NOMO-1 treated with DMSO at 0.1 percent for 48 hours (cell line): ENCODE measurements at regions not wholly inside any gene's neighbourhood (a gene's known extent, or its start where the extent isn't known, plus 50 kb on each side); places are given as distances from the start of the nearest gene placed in this dataset.
"Not testable (repeated sequence)": the region's sequence is repeated elsewhere in the genome, so short reads cannot be mapped to it uniquely, and the experiment has no call there.

Source experiments
- DNase-seq: peaks from one replicate; lab custom pipeline; 2025; ENCODE audit not compliant: unreplicated experiment; lab: John Stamatoyannopoulos, UW

DNA sequence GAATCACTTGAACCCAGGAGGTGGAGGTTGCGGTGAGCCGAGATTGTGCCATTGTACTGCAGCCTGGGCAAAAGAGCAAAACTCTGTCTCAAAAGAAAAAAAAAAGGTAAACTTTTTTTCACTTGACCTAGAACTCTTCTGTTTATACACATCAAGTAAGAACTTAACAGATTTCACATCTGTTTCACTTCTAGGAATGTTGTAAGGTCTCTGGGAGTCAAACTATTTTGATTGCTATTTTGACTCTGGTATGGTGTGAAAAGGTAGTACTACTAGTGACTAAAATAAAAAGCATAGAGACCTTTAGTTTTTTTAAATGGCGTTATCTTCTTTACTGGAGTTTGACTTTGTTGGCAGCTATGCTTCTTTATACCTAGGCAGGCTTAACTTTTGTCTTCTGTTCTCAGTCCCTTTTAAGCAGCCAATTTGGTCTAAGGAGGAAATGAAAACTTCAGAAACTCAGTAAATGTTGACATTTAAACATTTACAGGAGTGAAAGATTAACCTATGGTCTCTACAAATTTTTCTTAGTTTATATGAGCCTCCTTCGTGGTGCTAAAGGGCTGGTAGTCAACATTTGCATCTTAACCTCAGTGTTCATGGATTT is 84.7 kb downstream of the METTL2B start:
- DNase-seq = not testable (repeated sequence)

DNA sequence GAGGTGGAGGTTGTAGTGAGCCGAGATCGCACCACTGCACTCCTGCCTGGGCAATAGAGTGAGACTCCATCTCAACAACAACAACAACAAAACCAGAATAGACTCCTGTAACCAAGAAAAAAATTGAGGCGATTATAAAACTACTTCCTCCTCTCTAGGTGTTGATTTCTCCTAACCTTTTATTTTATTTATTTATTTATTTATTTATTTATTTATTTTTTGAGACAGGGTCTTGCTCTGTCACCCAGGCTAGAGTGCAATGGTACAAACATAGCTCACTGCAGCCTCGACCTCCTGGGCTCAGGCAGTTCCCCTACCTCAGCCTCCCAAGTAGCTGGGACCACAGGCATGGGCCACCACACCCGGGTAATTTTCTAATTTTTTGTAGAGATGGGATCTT is 86.2 kb downstream of the METTL2B start:
- not testable (repeated sequence) for DNase-seq

GRCh38 chr7:128564123-128564700 is 87.7 kb downstream of the METTL2B start:
- not testable (repeated sequence) for DNase-seq

DNA sequence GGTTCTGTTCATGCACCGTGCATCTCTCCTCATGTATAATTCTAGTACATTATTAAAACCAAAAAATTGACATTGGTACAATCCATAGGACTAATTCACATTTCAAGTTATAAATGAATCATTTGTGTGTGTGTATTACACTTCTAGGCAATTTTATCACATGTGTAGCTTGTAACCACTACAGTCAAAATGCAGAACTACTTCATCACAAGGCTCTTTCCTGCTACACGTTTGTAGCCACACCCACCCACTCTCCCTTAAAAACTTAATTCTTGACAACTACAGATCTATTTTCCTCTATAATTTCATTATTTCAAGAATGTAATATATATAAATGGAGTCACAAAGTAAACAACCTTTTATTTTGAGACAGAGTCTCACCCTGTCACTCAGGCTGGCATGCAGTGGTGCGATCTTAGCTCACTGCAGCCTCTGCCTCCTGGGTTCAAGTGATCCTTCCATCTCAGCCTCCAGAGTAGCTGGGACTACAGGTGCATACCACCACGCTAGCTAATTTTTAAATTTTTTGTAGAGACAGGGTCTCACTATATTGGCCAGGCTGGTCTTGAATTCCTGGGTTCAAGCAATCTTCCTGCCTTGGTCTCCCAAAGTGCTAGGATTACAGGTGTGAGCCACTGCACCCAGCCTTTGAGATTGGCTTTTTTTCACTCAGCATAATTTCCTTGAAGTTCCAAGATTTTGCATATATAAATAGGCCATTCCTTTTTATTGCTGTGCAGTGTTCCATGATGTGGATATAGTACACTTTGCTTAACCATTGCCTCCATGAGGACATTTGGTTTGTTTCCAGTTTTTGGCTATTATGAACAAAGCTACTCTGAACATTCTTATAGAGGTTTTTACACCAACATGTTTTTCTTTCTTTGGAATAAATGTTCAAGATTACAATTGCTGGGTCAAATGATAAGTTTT is 88.7 kb downstream of the METTL2B start:
- not testable (repeated sequence) for DNase-seq

- not testable (repeated sequence) for DNase-seq
Observed at GRCh38 chr7:128575277-128575676, 96.8 kb upstream of the GARIN1A start.

DNA sequence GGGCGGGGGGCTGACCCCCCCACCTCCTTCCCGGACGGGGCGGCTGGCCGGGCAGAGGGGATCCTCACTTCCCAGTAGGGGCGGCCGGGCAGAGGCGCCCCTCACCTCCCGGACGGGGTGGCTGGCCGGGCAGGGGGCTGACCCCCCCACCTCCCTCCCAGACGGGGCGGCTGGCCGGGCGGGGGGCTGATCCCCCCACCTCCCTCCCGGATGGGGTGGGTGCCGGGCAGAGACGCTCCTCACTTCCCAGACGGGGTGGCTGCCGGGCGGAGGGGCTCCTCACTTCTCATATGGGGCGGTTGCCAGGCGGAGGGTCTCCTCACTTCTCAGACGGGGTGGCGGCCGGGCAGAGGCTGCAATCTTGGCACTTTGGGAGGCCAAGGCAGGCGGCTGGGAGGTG is 95.1 kb upstream of the GARIN1A start:
- not testable (repeated sequence) for DNase-seq

- not testable (repeated sequence) for DNase-seq
Observed at GRCh38 chr7:128579843-128580242, 92.2 kb upstream of the GARIN1A start.

DNA sequence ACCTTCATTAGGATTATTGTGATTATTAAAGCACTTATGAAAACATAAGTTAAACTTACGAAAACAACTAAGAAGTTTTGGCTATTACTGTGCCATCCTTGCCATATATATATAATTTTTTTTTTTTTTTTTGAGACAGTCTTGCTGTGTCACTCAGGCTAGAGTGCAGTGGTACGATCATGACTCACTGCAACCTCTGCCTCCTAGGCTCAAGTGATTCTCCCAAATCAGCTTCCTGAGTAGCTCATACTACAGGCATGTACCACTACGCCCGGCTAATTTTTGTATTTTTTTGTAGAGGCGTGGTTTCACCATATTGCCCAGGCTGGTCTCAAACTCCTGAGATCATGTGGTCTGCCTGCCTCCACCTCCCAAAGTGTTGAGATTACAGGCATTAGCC is 91.0 kb upstream of the GARIN1A start:
- not testable (repeated sequence) for DNase-seq

GRCh38 chr7:128581825-128582561 is 90.1 kb upstream of the GARIN1A start:
- DNase-seq = not testable (repeated sequence)

DNA sequence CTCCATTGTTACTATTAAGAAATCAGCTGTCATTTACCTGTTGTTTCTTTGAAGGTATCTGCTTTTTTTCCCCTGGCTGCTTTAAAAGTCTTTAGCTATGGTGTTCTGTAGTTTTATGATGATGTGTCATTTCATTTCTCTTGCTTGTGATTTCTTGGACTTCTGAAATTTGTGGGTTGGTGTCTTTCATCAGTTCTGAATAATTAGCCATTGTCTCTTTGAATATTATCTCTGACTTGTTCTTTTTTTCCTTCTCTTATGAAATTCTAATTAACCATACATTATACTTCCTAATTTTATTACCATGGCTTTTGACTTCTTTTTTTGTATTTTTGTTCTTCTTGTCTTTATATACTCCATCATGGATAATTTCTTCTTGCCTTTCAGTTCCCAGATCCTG is 85.4 kb upstream of the GARIN1A start:
- DNase-seq = not testable (repeated sequence)

GRCh38 chr7:128591705-128592104 is 80.4 kb upstream of the GARIN1A start:
- no peak for DNase-seq

- DNase-seq = not testable (repeated sequence)
Observed at GRCh38 chr7:128592209-128592608, 79.9 kb upstream of the GARIN1A start.

GRCh38 chr7:128594061-128594460 is 78.0 kb upstream of the GARIN1A start:
- not testable (repeated sequence) for DNase-seq

- not testable (repeated sequence) for DNase-seq
Observed at GRCh38 chr7:128596336-128597128, 75.6 kb upstream of the GARIN1A start.

- not testable (repeated sequence) for DNase-seq
Observed at GRCh38 chr7:128598946-128599345, 73.1 kb upstream of the GARIN1A start.

- peak; percentile 19 for DNase-seq
Observed at GRCh38 chr7:128608678-128609421, 63.2 kb upstream of the GARIN1A start.

DNA sequence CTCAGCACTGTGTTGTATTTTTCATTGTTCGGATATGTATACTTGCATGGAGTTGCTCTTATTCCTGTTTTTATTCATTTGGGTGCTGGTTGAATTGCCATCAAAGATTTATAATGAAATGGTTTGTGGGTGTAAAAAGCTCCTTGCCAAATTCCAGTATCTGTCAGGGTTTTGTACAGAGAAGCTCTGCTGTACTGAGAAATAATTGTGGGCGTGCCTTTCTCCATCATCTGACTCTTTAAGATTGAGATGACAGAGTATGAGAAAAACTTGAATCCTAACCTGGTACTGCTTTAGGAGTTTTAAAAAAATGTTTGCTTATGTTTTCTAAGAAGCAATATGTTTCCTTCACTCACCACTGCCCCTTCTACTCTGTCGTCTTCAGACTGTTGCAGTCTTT is 58.7 kb upstream of the GARIN1A start:
- DNase-seq = not testable (repeated sequence)

- DNase-seq = not testable (repeated sequence)
Observed at GRCh38 chr7:128614812-128615211, 57.3 kb upstream of the GARIN1A start.

DNA sequence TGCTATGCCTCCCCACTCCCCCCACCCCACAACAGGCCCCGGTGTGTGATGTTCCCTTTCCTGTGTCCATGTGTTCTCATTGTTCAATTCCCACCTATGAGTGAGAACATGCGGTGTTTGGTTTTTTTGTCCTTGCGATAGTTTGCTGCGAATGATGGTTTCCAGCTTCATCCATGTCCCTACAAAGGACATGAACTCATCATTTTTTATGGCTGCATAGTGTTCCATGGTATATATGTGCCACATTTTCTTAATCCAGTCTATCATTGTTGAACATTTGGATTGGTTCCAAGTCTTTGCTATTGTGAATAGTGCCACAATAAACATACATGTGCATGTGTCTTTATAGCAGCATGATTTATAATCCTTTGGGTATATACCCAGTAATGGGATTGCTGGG is 55.3 kb upstream of the GARIN1A start:
- DNase-seq = not testable (repeated sequence)
